ENCODE measurements at regions not wholly inside any gene's neighbourhood (a gene's known extent, or its start where the extent isn't known, plus 50 kb on each side); places are given as distances from the start of the nearest gene placed in this dataset.

DNA sequence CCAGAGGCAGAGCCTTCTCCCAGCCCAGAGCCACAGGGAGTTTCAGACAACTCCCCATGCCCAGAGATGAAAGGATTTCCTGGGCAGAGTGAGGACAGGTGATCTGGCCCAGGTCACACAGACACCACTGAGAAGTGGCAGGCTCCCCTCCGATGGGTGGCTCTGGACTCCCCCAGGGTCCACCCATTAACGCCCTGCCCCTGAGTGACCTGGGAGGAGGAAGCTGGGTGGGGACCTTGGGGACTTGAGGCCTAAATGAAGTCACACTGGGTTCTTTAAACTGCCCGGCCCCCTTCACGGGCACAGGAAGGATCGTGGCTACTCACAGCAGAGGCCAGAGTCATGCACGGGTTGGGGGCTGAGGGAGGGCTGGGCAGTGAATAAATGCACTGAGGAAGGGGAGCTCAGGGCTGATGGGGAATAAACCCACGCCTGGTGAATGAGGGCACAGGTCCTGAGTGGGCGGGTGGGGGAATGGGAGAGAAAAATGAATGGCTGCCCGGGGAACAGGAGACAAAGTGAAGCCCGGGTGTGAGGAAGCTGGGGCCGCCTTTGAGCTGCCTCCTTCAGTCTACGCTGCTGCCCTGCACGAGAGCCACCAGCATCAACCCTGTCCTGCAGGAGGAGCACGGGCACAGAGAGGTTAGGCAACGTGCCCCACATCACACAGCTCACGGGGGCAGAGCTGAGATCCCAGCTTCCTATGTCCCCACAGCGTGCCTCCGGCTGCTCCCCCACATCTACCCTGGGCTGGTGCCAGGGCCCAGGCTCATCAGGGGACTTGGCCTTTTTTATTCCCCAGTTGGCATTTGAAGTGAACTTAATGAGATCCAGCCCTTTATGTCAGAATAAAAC lies 404.3 kb downstream of the MATN1 start:
- ATAC-seq (ENCODE audit: insufficient read depth, low FRiP score) (no peak), DNase-seq (no peak)
- TF ChIP-seq, protein P1, sequence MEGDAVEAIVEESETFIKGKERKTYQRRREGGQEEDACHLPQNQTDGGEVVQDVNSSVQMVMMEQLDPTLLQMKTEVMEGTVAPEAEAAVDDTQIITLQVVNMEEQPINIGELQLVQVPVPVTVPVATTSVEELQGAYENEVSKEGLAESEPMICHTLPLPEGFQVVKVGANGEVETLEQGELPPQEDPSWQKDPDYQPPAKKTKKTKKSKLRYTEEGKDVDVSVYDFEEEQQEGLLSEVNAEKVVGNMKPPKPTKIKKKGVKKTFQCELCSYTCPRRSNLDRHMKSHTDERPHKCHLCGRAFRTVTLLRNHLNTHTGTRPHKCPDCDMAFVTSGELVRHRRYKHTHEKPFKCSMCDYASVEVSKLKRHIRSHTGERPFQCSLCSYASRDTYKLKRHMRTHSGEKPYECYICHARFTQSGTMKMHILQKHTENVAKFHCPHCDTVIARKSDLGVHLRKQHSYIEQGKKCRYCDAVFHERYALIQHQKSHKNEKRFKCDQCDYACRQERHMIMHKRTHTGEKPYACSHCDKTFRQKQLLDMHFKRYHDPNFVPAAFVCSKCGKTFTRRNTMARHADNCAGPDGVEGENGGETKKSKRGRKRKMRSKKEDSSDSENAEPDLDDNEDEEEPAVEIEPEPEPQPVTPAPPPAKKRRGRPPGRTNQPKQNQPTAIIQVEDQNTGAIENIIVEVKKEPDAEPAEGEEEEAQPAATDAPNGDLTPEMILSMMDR (IDR thresholded peaks at IDR 0.05; ENCODE audit: control extremely low read depth, extremely low read depth), result no peak
- no peaks in the 10 kb centered on the region for H3K4me1 ChIP-seq (ENCODE audit: control insufficient read depth in 5 of 5, insufficient read depth in 5 of 5, low read length in 5 of 5)
- H3K36me3 ChIP-seq (ENCODE audit: control insufficient read depth in 4 of 4, insufficient read depth in 4 of 4, low read length in 4 of 4), result no peaks in the 10 kb centered on the region
- peaks cover 0 to 7% (median 0%) of the 10 kb centered on the region in 4 donors for H3K9me3 ChIP-seq (ENCODE audit: control insufficient read depth in 4 of 4, insufficient read depth in 3 of 4, low read length in 3 of 4)
- peaks cover 0 to 4% (median 0%) of the 10 kb centered on the region in 3 donors for H3K27me3 ChIP-seq (ENCODE audit: control insufficient read depth in 3 of 3, insufficient read depth in 3 of 3, low read length in 2 of 3)
- H3K27ac ChIP-seq (ENCODE audit: low read depth in 1 of 2, low read length in 1 of 2), result no peak overlapping the region
- H3K9ac ChIP-seq (ENCODE audit: insufficient read depth in 1 of 2, low read length in 2 of 2), result no peak overlapping the region
- H3K4me3 ChIP-seq, result no peak overlapping the region
- 65 to 69% methylated on average over 18 of the region's 18 CpGs for WGBS, 2 donors

DNA sequence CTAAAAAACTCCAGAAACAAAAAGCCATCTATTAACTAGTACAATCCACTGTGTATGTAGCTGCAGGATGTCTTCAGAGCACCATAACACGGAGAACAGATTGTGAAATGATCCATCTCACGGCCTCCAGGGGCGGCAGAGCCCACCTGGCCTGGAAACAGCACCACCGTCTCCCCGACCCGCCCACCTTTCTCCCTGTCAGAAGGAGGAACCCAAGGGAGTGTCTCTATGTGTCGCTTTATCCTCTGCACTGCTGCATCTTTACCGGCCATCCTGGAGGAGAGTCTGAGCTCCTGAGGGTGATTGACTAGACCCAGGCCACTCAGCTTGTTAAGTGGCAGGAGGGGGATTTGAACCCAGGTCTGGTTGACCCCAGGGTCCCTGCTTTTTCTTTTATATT lies 405.0 kb downstream of the MATN1 start:
- Histone ChIP-seq H3K4me3 (no peak overlapping the region), H3K27me3 (ENCODE audit: control insufficient read depth in 3 of 3, insufficient read depth in 3 of 3, low read length in 2 of 3) (peaks cover 0 to 4% (median 0%) of the 10 kb centered on the region in 3 donors), H3K36me3 (ENCODE audit: control insufficient read depth in 4 of 4, insufficient read depth in 4 of 4, low read length in 4 of 4) (no peaks in the 10 kb centered on the region), H3K9me3 (ENCODE audit: control insufficient read depth in 4 of 4, insufficient read depth in 3 of 4, low read length in 3 of 4) (peaks cover 0 to 7% (median 0%) of the 10 kb centered on the region in 4 donors), H3K4me1 (ENCODE audit: control insufficient read depth in 5 of 5, insufficient read depth in 5 of 5, low read length in 5 of 5) (no peaks in the 10 kb centered on the region), H3K27ac (ENCODE audit: low read depth in 1 of 2, low read length in 1 of 2) (no peak overlapping the region), H3K9ac (ENCODE audit: insufficient read depth in 1 of 2, low read length in 2 of 2) (no peak overlapping the region)
- ATAC-seq (ENCODE audit: insufficient read depth, low FRiP score) (no peak), DNase-seq (no peak)
- 41 to 46% methylated on average over 8 of the region's 8 CpGs for WGBS, 2 donors
- TF ChIP-seq, protein P1 (IDR thresholded peaks at IDR 0.05; ENCODE audit: control extremely low read depth, extremely low read depth), result no peak

DNA sequence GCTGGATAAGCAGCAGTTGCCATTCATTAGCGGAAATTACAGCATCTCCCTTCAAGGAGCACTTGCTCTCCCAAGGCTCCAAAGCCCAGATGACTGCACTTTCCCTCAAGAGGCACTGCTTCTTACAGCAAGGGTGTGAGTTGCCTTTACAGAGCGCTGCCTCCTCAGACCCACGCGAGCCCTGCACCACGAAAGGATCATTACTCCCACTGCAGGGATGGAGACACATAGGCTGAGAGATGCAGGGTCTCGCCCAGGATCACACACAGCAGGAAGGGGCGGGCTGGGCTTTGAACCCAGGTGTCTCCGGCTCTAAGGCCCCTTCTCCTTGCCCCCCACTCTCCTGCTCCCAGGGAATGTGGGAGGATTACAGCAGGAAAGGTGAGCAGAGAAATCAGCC lies 405.5 kb downstream of the MATN1 start:
- TF ChIP-seq, protein P1 (IDR thresholded peaks at IDR 0.05; ENCODE audit: control extremely low read depth, extremely low read depth), result no peak

More for the DNA sequence above, 405.5 kb downstream of the MATN1 start:
- no peaks in the 10 kb centered on the region for H3K36me3 ChIP-seq (ENCODE audit: control insufficient read depth in 4 of 4, insufficient read depth in 4 of 4, low read length in 4 of 4)
- peaks cover 0 to 4% (median 0%) of the 10 kb centered on the region in 3 donors for H3K27me3 ChIP-seq (ENCODE audit: control insufficient read depth in 3 of 3, insufficient read depth in 3 of 3, low read length in 2 of 3)
- ATAC-seq (ENCODE audit: insufficient read depth, low FRiP score) (no peak), DNase-seq (no peak)
- 70 to 79% methylated on average over 8 of the region's 8 CpGs for WGBS, 2 donors
- H3K27ac ChIP-seq (ENCODE audit: low read depth in 1 of 2, low read length in 1 of 2), result no peak overlapping the region
- H3K4me1 ChIP-seq (ENCODE audit: control insufficient read depth in 5 of 5, insufficient read depth in 5 of 5, low read length in 5 of 5), result no peaks in the 10 kb centered on the region
- H3K4me3 ChIP-seq, result no peak overlapping the region
- peaks cover 0 to 9% (median 0%) of the 10 kb centered on the region in 4 donors for H3K9me3 ChIP-seq (ENCODE audit: control insufficient read depth in 4 of 4, insufficient read depth in 3 of 4, low read length in 3 of 4)
- H3K9ac ChIP-seq (ENCODE audit: insufficient read depth in 1 of 2, low read length in 2 of 2), result no peak overlapping the region
